ENCODE measurements at regions not wholly inside any gene's neighbourhood (a gene's known extent, or its start where the extent isn't known, plus 50 kb on each side); places are given as distances from the start of the nearest gene placed in this dataset.

GRCh38 chr15:87599616-87600015, 656.9 kb downstream of the NTRK3 start:
- Histone ChIP-seq H3K4me2 (ENCODE audit: low read length) (no peak overlapping the region), H3K4me3 (ENCODE audit: low read length) (no peak overlapping the region)

DNA sequence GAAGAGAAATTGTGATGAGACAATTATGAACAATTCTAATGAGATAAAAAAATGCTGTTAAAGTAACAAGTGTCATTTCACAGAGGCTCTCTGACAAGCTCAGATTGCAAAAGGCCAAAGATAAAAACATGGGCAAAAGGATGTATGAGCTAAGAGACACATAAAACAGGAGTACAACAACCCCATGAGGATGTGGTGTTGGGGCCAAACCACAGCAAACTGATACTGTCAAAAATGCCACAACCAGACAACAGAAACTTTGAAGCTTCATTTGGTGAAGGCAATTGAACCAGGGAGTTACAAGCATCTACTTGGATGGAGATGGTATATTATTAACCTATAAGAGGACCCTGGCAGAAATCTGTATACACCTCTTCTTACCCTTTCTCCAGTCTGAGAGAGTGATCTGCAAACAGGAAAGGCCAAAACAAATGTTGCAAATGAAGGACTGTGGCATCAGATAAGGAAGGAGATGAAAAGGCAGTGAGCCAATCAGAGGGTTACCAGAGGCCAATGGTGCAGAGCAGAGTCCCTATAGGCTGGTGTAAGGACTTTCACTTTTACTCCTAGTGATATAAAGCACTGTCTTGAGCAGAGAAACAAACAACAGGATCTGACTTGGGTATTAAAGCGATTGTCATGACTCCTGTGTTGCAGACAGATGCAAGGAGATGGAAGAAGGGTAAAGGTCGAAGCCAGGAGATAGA, 659.0 kb downstream of the NTRK3 start:
- H3K4me2 ChIP-seq (ENCODE audit: low read length) = no peak overlapping the region
- no peaks in the 10 kb centered on the region for H3K36me3 ChIP-seq (ENCODE audit: insufficient read depth, low read length)
- H3K27me3 ChIP-seq (ENCODE audit: control insufficient read depth, insufficient read depth, low read length) = no peaks in the 10 kb centered on the region
- no peaks in the 10 kb centered on the region for H3K9me3 ChIP-seq (replicated peaks; ENCODE audit: low read length)
- H3K4me3 ChIP-seq (ENCODE audit: low read length) = no peak overlapping the region
- peaks cover 3% of the 10 kb centered on the region for H3K4me1 ChIP-seq (ENCODE audit: control insufficient read depth, insufficient read depth, low read length)
- H3K9ac ChIP-seq (ENCODE audit: low read depth, low read length) = no peak overlapping the region

More at GRCh38 chr15:87599616-87600015, 656.9 kb downstream of the NTRK3 start:
- Histone ChIP-seq H3K4me1 (ENCODE audit: control insufficient read depth, insufficient read depth, low read length) (peaks cover 3% of the 10 kb centered on the region), H3K27me3 (ENCODE audit: control insufficient read depth, insufficient read depth, low read length) (no peaks in the 10 kb centered on the region), H3K9me3 (replicated peaks; ENCODE audit: low read length) (no peaks in the 10 kb centered on the region), H3K9ac (ENCODE audit: low read depth, low read length) (no peak overlapping the region), H3K36me3 (ENCODE audit: insufficient read depth, low read length) (no peaks in the 10 kb centered on the region)

GRCh38 chr15:87591582-87591981, 665.0 kb downstream of the NTRK3 start:
- no peaks in the 10 kb centered on the region for H3K36me3 ChIP-seq (ENCODE audit: insufficient read depth, low read length)
- no peaks in the 10 kb centered on the region for H3K4me1 ChIP-seq (ENCODE audit: control insufficient read depth, insufficient read depth, low read length)
- no peak overlapping the region for H3K4me2 ChIP-seq (ENCODE audit: low read length)
- H3K9me3 ChIP-seq (replicated peaks; ENCODE audit: low read length) = no peaks in the 10 kb centered on the region
- H3K4me3 ChIP-seq (ENCODE audit: low read length) = no peak overlapping the region
- H3K27me3 ChIP-seq (ENCODE audit: control insufficient read depth, insufficient read depth, low read length) = no peaks in the 10 kb centered on the region
- H3K9ac ChIP-seq (ENCODE audit: low read depth, low read length) = no peak overlapping the region

GRCh38 chr15:87591042-87591441, 665.5 kb downstream of the NTRK3 start:
- H3K9me3 ChIP-seq (replicated peaks; ENCODE audit: low read length) = no peaks in the 10 kb centered on the region
- H3K4me3 ChIP-seq (ENCODE audit: low read length) = no peak overlapping the region
- no peaks in the 10 kb centered on the region for H3K27me3 ChIP-seq (ENCODE audit: control insufficient read depth, insufficient read depth, low read length)
- H3K9ac ChIP-seq (ENCODE audit: low read depth, low read length) = no peak overlapping the region
- no peaks in the 10 kb centered on the region for H3K4me1 ChIP-seq (ENCODE audit: control insufficient read depth, insufficient read depth, low read length)
- no peaks in the 10 kb centered on the region for H3K36me3 ChIP-seq (ENCODE audit: insufficient read depth, low read length)
- no peak overlapping the region for H3K4me2 ChIP-seq (ENCODE audit: low read length)

GRCh38 chr15:87589134-87589533, 667.4 kb downstream of the NTRK3 start:
- Histone ChIP-seq H3K4me3 (ENCODE audit: low read length) (no peak overlapping the region), H3K4me1 (ENCODE audit: control insufficient read depth, insufficient read depth, low read length) (no peaks in the 10 kb centered on the region), H3K9ac (ENCODE audit: low read depth, low read length) (no peak overlapping the region), H3K4me2 (ENCODE audit: low read length) (no peak overlapping the region), H3K36me3 (ENCODE audit: insufficient read depth, low read length) (no peaks in the 10 kb centered on the region), H3K27me3 (ENCODE audit: control insufficient read depth, insufficient read depth, low read length) (peaks cover 3% of the 10 kb centered on the region), H3K9me3 (replicated peaks; ENCODE audit: low read length) (no peaks in the 10 kb centered on the region)

DNA sequence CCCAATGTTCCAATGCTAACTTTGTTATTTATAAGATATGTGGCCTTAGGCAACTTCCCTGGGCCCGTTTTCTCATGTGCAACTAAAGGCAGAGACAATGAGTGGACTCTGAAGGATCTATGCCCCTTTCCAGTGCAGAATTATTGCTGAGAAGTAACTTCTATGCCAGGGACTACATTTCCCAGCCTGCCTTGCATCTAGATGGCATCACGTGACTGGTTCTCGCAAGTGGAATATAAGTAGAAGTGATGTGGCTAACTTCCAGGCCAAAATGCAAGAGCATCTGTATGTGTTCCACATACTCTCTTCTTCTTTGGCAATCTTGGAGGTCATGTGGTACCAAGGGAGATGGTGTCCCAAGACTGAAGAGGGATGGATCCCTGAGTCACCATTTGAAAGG, 674.4 kb downstream of the NTRK3 start:
- Histone ChIP-seq H3K9me3 (replicated peaks; ENCODE audit: low read length) (no peaks in the 10 kb centered on the region), H3K27me3 (ENCODE audit: control insufficient read depth, insufficient read depth, low read length) (peaks cover 3% of the 10 kb centered on the region), H3K4me2 (ENCODE audit: low read length) (no peak overlapping the region), H3K36me3 (ENCODE audit: insufficient read depth, low read length) (no peaks in the 10 kb centered on the region), H3K4me1 (ENCODE audit: control insufficient read depth, insufficient read depth, low read length) (no peaks in the 10 kb centered on the region), H3K4me3 (ENCODE audit: low read length) (no peak overlapping the region), H3K9ac (ENCODE audit: low read depth, low read length) (no peak overlapping the region)

- no peaks in the 10 kb centered on the region for H3K9me3 ChIP-seq (replicated peaks; ENCODE audit: low read length)
- H3K4me2 ChIP-seq (ENCODE audit: low read length) = no peak overlapping the region
- no peaks in the 10 kb centered on the region for H3K27me3 ChIP-seq (ENCODE audit: control insufficient read depth, insufficient read depth, low read length)
- no peak overlapping the region for H3K9ac ChIP-seq (ENCODE audit: low read depth, low read length)
- H3K36me3 ChIP-seq (ENCODE audit: insufficient read depth, low read length) = no peaks in the 10 kb centered on the region
- H3K4me1 ChIP-seq (ENCODE audit: control insufficient read depth, insufficient read depth, low read length) = no peaks in the 10 kb centered on the region
- no peak overlapping the region for H3K4me3 ChIP-seq (ENCODE audit: low read length)
Measured at GRCh38 chr15:87579537-87579936, 677.0 kb downstream of the NTRK3 start.

DNA sequence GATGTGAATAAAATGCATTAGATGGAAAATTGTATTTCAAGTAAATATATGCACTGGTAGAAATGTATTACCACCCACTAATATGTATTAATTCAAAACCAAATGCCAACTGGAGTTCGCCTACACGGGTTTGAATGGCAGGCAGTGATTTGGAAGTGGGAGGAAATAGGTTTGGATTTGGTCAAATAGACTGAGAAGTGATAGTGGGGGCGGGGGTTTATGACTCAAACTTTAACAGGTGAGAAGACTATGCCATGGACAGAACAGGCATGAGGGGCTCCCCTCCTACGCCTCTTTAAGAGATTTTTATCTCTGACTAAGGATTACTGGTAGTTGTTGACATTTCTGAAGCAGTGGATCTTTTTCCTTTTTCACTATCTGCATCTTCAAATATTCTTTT, 677.8 kb downstream of the NTRK3 start:
- no peak overlapping the region for H3K4me2 ChIP-seq (ENCODE audit: low read length)

GRCh38 chr15:87577336-87577735, 679.2 kb downstream of the NTRK3 start:
- no peaks in the 10 kb centered on the region for H3K27me3 ChIP-seq (ENCODE audit: control insufficient read depth, insufficient read depth, low read length)
- no peaks in the 10 kb centered on the region for H3K9me3 ChIP-seq (replicated peaks; ENCODE audit: low read length)
- H3K36me3 ChIP-seq (ENCODE audit: insufficient read depth, low read length) = no peaks in the 10 kb centered on the region
- H3K4me3 ChIP-seq (ENCODE audit: low read length) = no peak overlapping the region
- no peak overlapping the region for H3K9ac ChIP-seq (ENCODE audit: low read depth, low read length)
- no peak overlapping the region for H3K4me2 ChIP-seq (ENCODE audit: low read length)
- H3K4me1 ChIP-seq (ENCODE audit: control insufficient read depth, insufficient read depth, low read length) = peaks cover 3% of the 10 kb centered on the region

More for the DNA sequence above, 677.8 kb downstream of the NTRK3 start:
- Histone ChIP-seq H3K4me1 (ENCODE audit: control insufficient read depth, insufficient read depth, low read length) (no peaks in the 10 kb centered on the region), H3K27me3 (ENCODE audit: control insufficient read depth, insufficient read depth, low read length) (no peaks in the 10 kb centered on the region), H3K4me3 (ENCODE audit: low read length) (no peak overlapping the region), H3K9ac (ENCODE audit: low read depth, low read length) (no peak overlapping the region), H3K36me3 (ENCODE audit: insufficient read depth, low read length) (no peaks in the 10 kb centered on the region), H3K9me3 (replicated peaks; ENCODE audit: low read length) (no peaks in the 10 kb centered on the region)

DNA sequence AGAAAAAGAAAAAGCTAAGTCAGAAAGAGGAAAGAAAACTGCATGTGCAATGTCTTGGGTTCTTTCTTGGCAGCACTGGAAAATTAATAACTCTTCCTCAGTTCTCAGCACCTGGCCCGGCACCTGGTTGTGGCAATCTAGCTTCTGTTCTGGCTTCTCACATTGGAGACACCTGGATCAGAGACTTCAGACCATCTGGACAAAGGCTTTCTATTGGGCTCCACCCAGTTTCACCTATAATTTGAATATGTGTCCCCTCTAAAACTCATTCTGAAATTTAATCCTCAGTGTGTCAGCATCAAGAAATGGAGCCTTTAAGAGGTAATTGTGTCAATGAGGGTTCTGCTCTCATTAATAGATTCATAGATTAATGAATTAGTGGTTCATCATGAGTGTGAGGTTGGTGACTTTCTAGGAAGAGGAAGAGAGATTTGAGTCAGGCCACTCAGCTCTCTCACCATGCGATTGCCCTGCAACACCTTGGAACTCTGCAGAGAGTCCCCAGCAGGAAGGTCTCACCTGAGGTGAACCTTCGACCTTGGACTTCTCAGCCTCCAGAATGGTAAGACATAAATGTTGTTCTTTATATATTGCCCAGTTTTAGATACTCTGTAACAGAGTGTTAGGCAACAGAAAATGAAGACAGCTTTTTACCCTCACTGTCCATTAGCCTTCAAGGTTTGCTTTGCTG, 679.9 kb downstream of the NTRK3 start:
- no peaks in the 10 kb centered on the region for H3K27me3 ChIP-seq (ENCODE audit: control insufficient read depth, insufficient read depth, low read length)
- no peak overlapping the region for H3K4me3 ChIP-seq (ENCODE audit: low read length)
- no peaks in the 10 kb centered on the region for H3K9me3 ChIP-seq (replicated peaks; ENCODE audit: low read length)
- no peaks in the 10 kb centered on the region for H3K36me3 ChIP-seq (ENCODE audit: insufficient read depth, low read length)
- H3K9ac ChIP-seq (ENCODE audit: low read depth, low read length) = no peak overlapping the region
- H3K4me1 ChIP-seq (ENCODE audit: control insufficient read depth, insufficient read depth, low read length) = peaks cover 10% of the 10 kb centered on the region
- H3K4me2 ChIP-seq (ENCODE audit: low read length) = no peak overlapping the region

- H3K4me1 ChIP-seq (ENCODE audit: control insufficient read depth, insufficient read depth, low read length) = peaks cover 16% of the 10 kb centered on the region
- no peak overlapping the region for H3K9ac ChIP-seq (ENCODE audit: low read depth, low read length)
- H3K36me3 ChIP-seq (ENCODE audit: insufficient read depth, low read length) = no peaks in the 10 kb centered on the region
- H3K4me2 ChIP-seq (ENCODE audit: low read length) = no peak overlapping the region
- no peaks in the 10 kb centered on the region for H3K9me3 ChIP-seq (replicated peaks; ENCODE audit: low read length)
- H3K27me3 ChIP-seq (ENCODE audit: control insufficient read depth, insufficient read depth, low read length) = no peaks in the 10 kb centered on the region
- no peak overlapping the region for H3K4me3 ChIP-seq (ENCODE audit: low read length)
Measured at GRCh38 chr15:87575896-87576473, 680.6 kb downstream of the NTRK3 start.

All from skeletal muscle satellite cell (primary cell).